Keratinocyte (primary cell): ENCODE measurements at regions not wholly inside any gene's neighbourhood (a gene's known extent, or its start where the extent isn't known, plus 50 kb on each side); places are given as distances from the start of the nearest gene placed in this dataset.

Experiments used
- DNase-seq: peaks from one replicate; pipeline ENCODE4 v3.0.0-alpha.2; 2011; ENCODE audit warnings: low read depth, missing footprints, low spot score
- FAIRE-seq: peaks from 2 replicates; lab custom pipeline; 2011; peaks lifted over from hg19 to GRCh38; lab: Jason Lieb, UNC
- H2AFZ ChIP-seq: 2 replicates; pipeline ENCODE4 v1.6.0; 2012; ENCODE audit warnings: low read length, control low read depth, inconsistent platforms; ENCODE audit not compliant: control insufficient read depth
- H3K27ac ChIP-seq: 2 replicates; pipeline ENCODE4 v1.5.1; 2011; ENCODE audit warnings: low read length; ENCODE audit not compliant: control insufficient read depth, insufficient read depth
- H3K27me3 ChIP-seq: 3 replicates; pipeline ENCODE4 v1.6.0; 2011; ENCODE audit warnings: low read length; ENCODE audit not compliant: control insufficient read depth, insufficient read depth; ENCODE audit errors: extremely low read depth
- H3K36me3 ChIP-seq, 2 experiments: 2 replicates in 1 of 2; 3 replicates in 1 of 2; pipeline ENCODE4 v1.5.1; 2011; ENCODE audit warnings: low read length in 2 of 2, mild to moderate bottlenecking in 1 of 2; ENCODE audit not compliant: control insufficient read depth in 2 of 2, insufficient read depth in 2 of 2; ENCODE audit errors: extremely low read depth in 1 of 2
- H3K4me1 ChIP-seq: 3 replicates; pipeline ENCODE4 v1.5.1; 2011; ENCODE audit warnings: low read length; ENCODE audit not compliant: control insufficient read depth, insufficient read depth; ENCODE audit errors: extremely low read depth
- H3K4me2 ChIP-seq: 3 replicates; pipeline ENCODE4 v1.6.0; 2011; ENCODE audit warnings: low read depth, low read length; ENCODE audit not compliant: control insufficient read depth, insufficient read depth; ENCODE audit errors: extremely low read depth
- H3K4me3 ChIP-seq, 3 experiments: fragments of 200-600 bp in 1 of 3; sonication (generic) in 1 of 3; 2 replicates in 2 of 3; 3 replicates in 1 of 3; pipeline ENCODE4 v1.5.1; 2011 to 2016; ENCODE audit warnings: low read length in 3 of 3, mild to moderate bottlenecking in 3 of 3, control low read depth in 2 of 3, inconsistent platforms in 1 of 3, low read depth in 1 of 3, mixed read lengths in 1 of 3, mixed run types in 1 of 3, moderate library complexity in 1 of 3; ENCODE audit not compliant: control insufficient read depth in 2 of 3, insufficient read depth in 2 of 3; ENCODE audit errors: extremely low read depth in 1 of 3
- H3K79me2 ChIP-seq: 2 replicates; pipeline ENCODE4 v1.6.0; 2012; ENCODE audit warnings: low read length; ENCODE audit not compliant: control insufficient read depth, insufficient read depth
- H3K9ac ChIP-seq: 3 replicates; pipeline ENCODE4 v1.6.0; 2011; ENCODE audit warnings: low read length; ENCODE audit not compliant: control insufficient read depth, insufficient read depth; ENCODE audit errors: extremely low read depth
- H3K9me1 ChIP-seq: 3 replicates; pipeline ENCODE4 v1.6.0; 2011; ENCODE audit warnings: low read length; ENCODE audit not compliant: control insufficient read depth, insufficient read depth; ENCODE audit errors: extremely low read depth
- H3K9me3 ChIP-seq: 2 replicates; pipeline ENCODE4 v1.5.1; 2012; ENCODE audit warnings: low read depth, low read length; ENCODE audit not compliant: control insufficient read depth
- H4K20me1 ChIP-seq: 3 replicates; pipeline ENCODE4 v1.6.0; 2011; ENCODE audit warnings: low read length; ENCODE audit not compliant: control insufficient read depth, insufficient read depth; ENCODE audit errors: extremely low read depth
- CTCF ChIP-seq, 3 experiments: IDR thresholded peaks in 1 of 3; conservative IDR thresholded peaks in 1 of 3; optimal IDR thresholded peaks in 1 of 3; 2 replicates in 2 of 3; 3 replicates in 1 of 3; pipeline versions ENCODE3 to v1.5.1; 2011; ENCODE audit warnings: low read length in 3 of 3, mild to moderate bottlenecking in 3 of 3, moderate library complexity in 2 of 3, control low read depth in 1 of 3, inconsistent platforms in 1 of 3; ENCODE audit not compliant: insufficient read depth in 2 of 3; ENCODE audit errors: extremely low read depth in 1 of 3
- EZH2 ChIP-seq: IDR thresholded peaks from one replicate; pipeline ENCODE4 v1.6.1; 2012; ENCODE audit warnings: inconsistent platforms, mild to moderate bottlenecking, low read length, moderate library complexity
- dilution Hi-C: fragments of 300-500 bp; cut with MboI; formaldehyde crosslinking; loops from one replicate; pipeline ENCODE4 v1.7.0; 2020; ENCODE audit warnings: low sequenced_read_pairs; ENCODE audit not compliant: extremely low pct_ligation_motif_present

GRCh38 chr1:68959461-68960030 is 462.7 kb upstream of the DEPDC1 start:
- Histone ChIP-seq H3K4me2 (no peak overlapping the region), H3K27ac (no peak overlapping the region), H3K9ac (no peak overlapping the region), H3K79me2 (no peaks in the 10 kb centered on the region), H3K4me3 (no peak overlapping the region), H4K20me1 (no peaks in the 10 kb centered on the region), H3K36me3 (no peaks in the 10 kb centered on the region), H2AFZ (no peak overlapping the region), H3K9me3 (no peaks in the 10 kb centered on the region), H3K4me1 (no peaks in the 10 kb centered on the region), H3K9me1 (no peaks in the 10 kb centered on the region), H3K27me3 (no peaks in the 10 kb centered on the region)
- DNase-seq (no peak), FAIRE-seq (no peak)
- TF ChIP-seq EZH2 (no peak), CTCF (optimal IDR thresholded peaks at IDR 0.05 in 1 of 3, IDR thresholded peaks at IDR 0.05 in 1 of 3, conservative IDR thresholded peaks at IDR 0.05 in 1 of 3; ENCODE audit: extremely low read depth in 1 of 3, insufficient read depth in 2 of 3, low read length in 3 of 3) (no peak)
- dilution Hi-C loops = no loop called here

GRCh38 chr1:68961143-68961542 is 464.3 kb upstream of the DEPDC1 start:
- DNase-seq (no peak), FAIRE-seq (no peak)
- H3K9ac ChIP-seq = no peak overlapping the region
- no peaks in the 10 kb centered on the region for H3K9me3 ChIP-seq
- H3K9me1 ChIP-seq = no peaks in the 10 kb centered on the region
- no peaks in the 10 kb centered on the region for H4K20me1 ChIP-seq
- H2AFZ ChIP-seq = no peak overlapping the region
- H3K4me1 ChIP-seq = no peaks in the 10 kb centered on the region
- H3K27me3 ChIP-seq = no peaks in the 10 kb centered on the region
- TF ChIP-seq CTCF (optimal IDR thresholded peaks at IDR 0.05 in 1 of 3, IDR thresholded peaks at IDR 0.05 in 1 of 3, conservative IDR thresholded peaks at IDR 0.05 in 1 of 3; ENCODE audit: extremely low read depth in 1 of 3, insufficient read depth in 2 of 3, low read length in 3 of 3) = no peak
- TF ChIP-seq EZH2 = no peak
- no peaks in the 10 kb centered on the region for H3K36me3 ChIP-seq
- H3K4me2 ChIP-seq = no peak overlapping the region
- dilution Hi-C loops = no loop called here
- H3K27ac ChIP-seq = no peak overlapping the region
- no peak overlapping the region for H3K4me3 ChIP-seq
- H3K79me2 ChIP-seq = no peaks in the 10 kb centered on the region
